HCT116 (cell line): ENCODE measurements at regions not wholly inside any gene's neighbourhood (a gene's known extent, or its start where the extent isn't known, plus 50 kb on each side); places are given as distances from the start of the nearest gene placed in this dataset.

Experiments
- ATAC-seq: fragments of 200-7000 bp; cut with Tn5 transposase; 2 replicates; pipeline ENCODE4 v1.9.1; 2020; ENCODE audit warnings: mild to moderate bottlenecking, moderate library complexity
- BruUV-seq: library from RNA; stranded (reverse); fragments of 400-500 nt; replicated peaks from 2 replicates; lab custom pipeline; 2021; lab: Mats Ljungman, UMichigan
- CTCF ChIA-PET: fragments of 300-600 bp; sonication (Branson Sonifier 250); formaldehyde crosslinking; loops from one replicate; lab custom pipeline; 2021; ENCODE audit warnings: antibody characterized with exemption; lab: Charles Lee
- POLR2A ChIA-PET: fragments of 300-600, 350-600 bp; sonication (Branson Sonifier 250); formaldehyde crosslinking; loops from one replicate; lab custom pipeline; 2021; ENCODE audit warnings: antibody characterized with exemption; lab: Charles Lee
- RAD21 ChIA-PET, 2 experiments: fragments of 300-600 bp; sonication (Branson Sonifier 250); formaldehyde crosslinking; loops; one replicate each; lab custom pipeline; 2023; ENCODE audit warnings: low total read pairs in 2 of 2; ENCODE audit not compliant: uncharacterized antibody in 2 of 2, unreplicated experiment in 2 of 2, low non-redundant PET in 1 of 2; lab: Charles Lee
- DNase-seq: peaks from one replicate; pipeline ENCODE4 v3.0.0-alpha.2; 2010; ENCODE audit warnings: low read depth, low spot score
- H2AFZ ChIP-seq: fragments of 200-600 bp; shearing (Covaris generic), sonication (generic); 2 replicates; pipeline ENCODE4 v1.6.1; 2017; ENCODE audit warnings: low read depth, mixed run types, mixed read lengths, antibody characterized with exemption, low read length; ENCODE audit not compliant: poor library complexity, severe bottlenecking
- H3K27ac ChIP-seq: 2 replicates; pipeline ENCODE4 v1.5.1; 2012; ENCODE audit warnings: low read depth, low read length
- H3K27me3 ChIP-seq: fragments of 200-600 bp; sonication (generic); 2 replicates; pipeline ENCODE4 v1.6.1; 2016; ENCODE audit warnings: mixed run types, low read length, mixed read lengths; ENCODE audit not compliant: insufficient read depth
- H3K36me3 ChIP-seq, 2 experiments: fragments of 200-500 bp in 1 of 2; fragments of 200-600 bp in 1 of 2; sonication (Bioruptor generic) in 1 of 2; sonication (generic) in 1 of 2; 2 replicates each; pipeline versions ENCODE4 v1.5.1 to v1.6.1; 2014 to 2016; ENCODE audit warnings: low read length in 2 of 2, inconsistent platforms in 1 of 2, mixed read lengths in 1 of 2, mixed run types in 1 of 2; ENCODE audit not compliant: insufficient read depth in 2 of 2, control insufficient read depth in 1 of 2
- H3K4me1 ChIP-seq, 2 experiments: fragments of 200-600 bp in 1 of 2; sonication (generic) in 1 of 2; 2 replicates each; pipeline versions ENCODE4 v1.5.1 to v1.6.1; 2012 to 2017; ENCODE audit warnings: low read length in 2 of 2, inconsistent platforms in 1 of 2, mild to moderate bottlenecking in 1 of 2, mixed read lengths in 1 of 2, mixed run types in 1 of 2, moderate library complexity in 1 of 2; ENCODE audit not compliant: insufficient read depth in 2 of 2, control insufficient read depth in 1 of 2
- H3K4me2 ChIP-seq: fragments of 200-600 bp; sonication (generic); 2 replicates; pipeline ENCODE4 v1.6.1; 2017; ENCODE audit warnings: mixed run types, low read length, mixed read lengths
- H3K4me3 ChIP-seq, 2 experiments: fragments of 200-600 bp in 1 of 2; sonication (generic) in 1 of 2; replicated peaks in 1 of 2; 2 replicates each; pipeline ENCODE4 v1.5.1; 2011 to 2016; ENCODE audit warnings: low read length in 2 of 2, control low read depth in 1 of 2, low read depth in 1 of 2, mild to moderate bottlenecking in 1 of 2, mixed read lengths in 1 of 2, mixed run types in 1 of 2
- H3K79me2 ChIP-seq: fragments of 200-600 bp; sonication (generic); 2 replicates; pipeline ENCODE4 v1.6.1; 2017; ENCODE audit warnings: mild to moderate bottlenecking, mixed run types, low read length, moderate library complexity, mixed read lengths; ENCODE audit not compliant: insufficient read depth
- H3K9ac ChIP-seq: fragments of 200-600 bp; sonication (generic); 2 replicates; pipeline ENCODE4 v1.6.1; 2016; ENCODE audit warnings: low read length, mixed read lengths
- H3K9me2 ChIP-seq: fragments of 200-600 bp; sonication (generic), shearing (Covaris generic); 2 replicates; pipeline ENCODE4 v1.6.1; 2017; ENCODE audit warnings: mixed run types, mild to moderate bottlenecking, moderate library complexity; ENCODE audit not compliant: insufficient read depth
- H3K9me3 ChIP-seq, 2 experiments: fragments of 200-500 bp in 1 of 2; fragments of 200-600 bp in 1 of 2; sonication (Bioruptor generic) in 1 of 2; sonication (generic) in 1 of 2; 2 replicates each; pipeline ENCODE4 v1.6.1; 2014 to 2017; ENCODE audit warnings: low read length in 2 of 2, mixed read lengths in 2 of 2, inconsistent platforms in 1 of 2, low read depth in 1 of 2, mild to moderate bottlenecking in 1 of 2, mixed run types in 1 of 2, moderate library complexity in 1 of 2; ENCODE audit not compliant: control insufficient read depth in 1 of 2, insufficient read depth in 1 of 2
- H4K20me1 ChIP-seq: fragments of 200-600 bp; sonication (generic), shearing (Covaris generic); 2 replicates; pipeline ENCODE4 v1.6.1; 2017; ENCODE audit warnings: mixed run types, mild to moderate bottlenecking, moderate library complexity; ENCODE audit not compliant: insufficient read depth
- EGR1 ChIP-seq: IDR thresholded peaks from 2 replicates; pipeline ENCODE4 v1.6.1; 2012; ENCODE audit warnings: low read depth
- POLR2A ChIP-seq: IDR thresholded peaks from 2 replicates; pipeline ENCODE4 v1.7.0; 2011; ENCODE audit warnings: borderline replicate concordance; ENCODE audit not compliant: insufficient read depth, insufficient read length; ENCODE audit errors: extremely low read depth
- SIN3A ChIP-seq: IDR thresholded peaks from 2 replicates; pipeline ENCODE4 v1.6.1; 2012; ENCODE audit warnings: low read depth
- SP1 ChIP-seq: IDR thresholded peaks from 2 replicates; pipeline ENCODE4 v1.6.1; 2012; ENCODE audit warnings: low read depth
- YY1 ChIP-seq: IDR thresholded peaks from 2 replicates; pipeline ENCODE4 v1.6.1; 2011; ENCODE audit warnings: low read length, low read depth, moderate library complexity, mild to moderate bottlenecking; ENCODE audit not compliant: insufficient replicate concordance; ENCODE audit errors: extremely low read depth
- ZFX ChIP-seq: fragments of 450-650 bp; IDR thresholded peaks from 2 replicates; pipeline ENCODE4 v1.6.1; 2017
- intact Hi-C: fragments of 100-400 bp; cut with micrococcal nuclease; formaldehyde crosslinking; loops from 2 replicates; pipeline ENCODE4 v1.10.0; 2022
- TF ChIP-seq, protein P1 (sequence below): IDR thresholded peaks from 2 replicates; pipeline ENCODE4 v1.6.1; 2012
- TF ChIP-seq, protein P2 (sequence below): IDR thresholded peaks from 2 replicates; pipeline ENCODE4 v1.6.1; 2012
- TF ChIP-seq, protein P3 (sequence below): IDR thresholded peaks from 2 replicates; pipeline ENCODE4 v1.6.1; 2012; ENCODE audit warnings: low read depth
- TF ChIP-seq, protein P4 (sequence below), 3 experiments: fragments of 200-600 bp in 1 of 3; sonication (generic) in 1 of 3; IDR thresholded peaks in 2 of 3; conservative IDR thresholded peaks in 1 of 3; 2 replicates each; pipeline ENCODE4 v1.5.1; 2012 to 2017; ENCODE audit warnings: low read depth in 2 of 3, low read length in 2 of 3, antibody characterized with exemption in 1 of 3, borderline replicate concordance in 1 of 3, control low read depth in 1 of 3, mild to moderate bottlenecking in 1 of 3, mixed read lengths in 1 of 3, mixed run types in 1 of 3, moderate library complexity in 1 of 3; ENCODE audit not compliant: insufficient read depth in 1 of 3

DNA sequence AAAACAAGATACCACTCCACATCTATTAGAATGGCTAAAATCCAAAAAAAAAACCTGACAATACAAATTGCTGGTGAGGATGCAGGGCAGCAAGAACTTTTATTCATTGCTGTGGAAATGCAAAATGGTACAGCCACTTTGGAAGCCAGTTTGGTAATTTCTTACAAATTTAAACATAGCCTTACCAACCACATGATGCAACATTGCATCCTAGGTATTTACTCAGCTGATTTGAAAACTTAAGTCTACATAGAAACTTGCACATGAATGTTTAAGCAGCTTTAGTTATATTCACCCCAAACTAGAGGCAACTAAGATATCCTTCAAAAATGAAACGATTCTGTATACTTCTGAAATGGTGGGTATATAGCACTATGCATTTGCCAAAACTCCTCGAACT lies 178.8 kb upstream of the PDE4B start:
- no peak overlapping the region for H3K4me2 ChIP-seq
- no peaks in the 10 kb centered on the region for H3K9me2 ChIP-seq
- no peaks in the 10 kb centered on the region for H3K9me3 ChIP-seq
- no peak overlapping the region for H3K27ac ChIP-seq
- H3K36me3 ChIP-seq = no peaks in the 10 kb centered on the region
- ATAC-seq = no peak
- RAD21 ChIA-PET = no interaction called here
- H3K27me3 ChIP-seq = no peaks in the 10 kb centered on the region
- intact Hi-C loops = no loop called here
- no peak overlapping the region for H3K4me3 ChIP-seq
- no peak for DNase-seq
- no peaks in the 10 kb centered on the region for H3K4me1 ChIP-seq
- no peak for TF ChIP-seq YY1
- TF ChIP-seq EGR1 = no peak
- TF ChIP-seq SP1 = no peak
- TF ChIP-seq, protein P1, sequence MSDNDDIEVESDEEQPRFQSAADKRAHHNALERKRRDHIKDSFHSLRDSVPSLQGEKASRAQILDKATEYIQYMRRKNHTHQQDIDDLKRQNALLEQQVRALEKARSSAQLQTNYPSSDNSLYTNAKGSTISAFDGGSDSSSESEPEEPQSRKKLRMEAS = no peak
- TF ChIP-seq SIN3A = no peak
- no peak for TF ChIP-seq POLR2A
- TF ChIP-seq, protein P2, sequence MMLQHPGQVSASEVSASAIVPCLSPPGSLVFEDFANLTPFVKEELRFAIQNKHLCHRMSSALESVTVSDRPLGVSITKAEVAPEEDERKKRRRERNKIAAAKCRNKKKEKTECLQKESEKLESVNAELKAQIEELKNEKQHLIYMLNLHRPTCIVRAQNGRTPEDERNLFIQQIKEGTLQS = no peak
- no peak for TF ChIP-seq ZFX
- H3K9ac ChIP-seq = no peak overlapping the region
- POLR2A ChIA-PET = interaction anchor here (0.6 kb wide), 1 partner anchor 9 kb away, joined by 3 read pairs; no protein-coding TSS in a partner anchor
- no peak overlapping the region for H2AFZ ChIP-seq
- CTCF ChIA-PET = no interaction called here
- H4K20me1 ChIP-seq = no peaks in the 10 kb centered on the region
- H3K79me2 ChIP-seq = no peaks in the 10 kb centered on the region
- BruUV-seq = no TSS peak

DNA sequence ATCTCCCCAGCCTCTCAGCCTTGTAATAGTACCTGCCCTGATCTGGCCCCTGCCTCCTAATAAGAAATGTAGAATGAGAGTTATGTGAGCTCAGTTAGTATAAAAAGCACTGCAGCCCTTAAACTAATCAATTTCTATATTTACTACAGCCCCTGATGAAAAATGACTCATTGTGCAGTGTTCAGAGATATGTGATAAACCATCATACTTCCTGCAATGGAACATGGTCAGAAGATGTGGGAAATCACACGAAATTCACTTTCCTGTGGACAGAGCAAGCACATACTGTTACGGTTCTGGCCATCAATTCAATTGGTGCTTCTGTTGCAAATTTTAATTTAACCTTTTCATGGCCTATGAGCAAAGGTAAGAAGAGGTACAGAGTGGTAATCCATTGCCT lies 176.8 kb upstream of the PDE4B start:
- no peaks in the 10 kb centered on the region for H3K27me3 ChIP-seq
- H3K4me1 ChIP-seq = no peaks in the 10 kb centered on the region
- H2AFZ ChIP-seq = no peak overlapping the region
- DNase-seq (no peak), ATAC-seq (no peak)
- no TSS peak for BruUV-seq
- ChIA-PET CTCF (no interaction called here), POLR2A (no interaction called here), RAD21 (no interaction called here)
- H3K27ac ChIP-seq = no peak overlapping the region
- intact Hi-C loops = no loop called here
- no peak overlapping the region for H3K4me3 ChIP-seq
- no peaks in the 10 kb centered on the region for H3K79me2 ChIP-seq
- H3K4me2 ChIP-seq = no peak overlapping the region
- no peaks in the 10 kb centered on the region for H3K36me3 ChIP-seq
- no peaks in the 10 kb centered on the region for H4K20me1 ChIP-seq
- no peaks in the 10 kb centered on the region for H3K9me3 ChIP-seq
- no peaks in the 10 kb centered on the region for H3K9me2 ChIP-seq
- no peak overlapping the region for H3K9ac ChIP-seq
- TF ChIP-seq, protein P3, sequence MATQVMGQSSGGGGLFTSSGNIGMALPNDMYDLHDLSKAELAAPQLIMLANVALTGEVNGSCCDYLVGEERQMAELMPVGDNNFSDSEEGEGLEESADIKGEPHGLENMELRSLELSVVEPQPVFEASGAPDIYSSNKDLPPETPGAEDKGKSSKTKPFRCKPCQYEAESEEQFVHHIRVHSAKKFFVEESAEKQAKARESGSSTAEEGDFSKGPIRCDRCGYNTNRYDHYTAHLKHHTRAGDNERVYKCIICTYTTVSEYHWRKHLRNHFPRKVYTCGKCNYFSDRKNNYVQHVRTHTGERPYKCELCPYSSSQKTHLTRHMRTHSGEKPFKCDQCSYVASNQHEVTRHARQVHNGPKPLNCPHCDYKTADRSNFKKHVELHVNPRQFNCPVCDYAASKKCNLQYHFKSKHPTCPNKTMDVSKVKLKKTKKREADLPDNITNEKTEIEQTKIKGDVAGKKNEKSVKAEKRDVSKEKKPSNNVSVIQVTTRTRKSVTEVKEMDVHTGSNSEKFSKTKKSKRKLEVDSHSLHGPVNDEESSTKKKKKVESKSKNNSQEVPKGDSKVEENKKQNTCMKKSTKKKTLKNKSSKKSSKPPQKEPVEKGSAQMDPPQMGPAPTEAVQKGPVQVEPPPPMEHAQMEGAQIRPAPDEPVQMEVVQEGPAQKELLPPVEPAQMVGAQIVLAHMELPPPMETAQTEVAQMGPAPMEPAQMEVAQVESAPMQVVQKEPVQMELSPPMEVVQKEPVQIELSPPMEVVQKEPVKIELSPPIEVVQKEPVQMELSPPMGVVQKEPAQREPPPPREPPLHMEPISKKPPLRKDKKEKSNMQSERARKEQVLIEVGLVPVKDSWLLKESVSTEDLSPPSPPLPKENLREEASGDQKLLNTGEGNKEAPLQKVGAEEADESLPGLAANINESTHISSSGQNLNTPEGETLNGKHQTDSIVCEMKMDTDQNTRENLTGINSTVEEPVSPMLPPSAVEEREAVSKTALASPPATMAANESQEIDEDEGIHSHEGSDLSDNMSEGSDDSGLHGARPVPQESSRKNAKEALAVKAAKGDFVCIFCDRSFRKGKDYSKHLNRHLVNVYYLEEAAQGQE = no peak
- TF ChIP-seq ZFX = no peak
- TF ChIP-seq, protein P4, sequence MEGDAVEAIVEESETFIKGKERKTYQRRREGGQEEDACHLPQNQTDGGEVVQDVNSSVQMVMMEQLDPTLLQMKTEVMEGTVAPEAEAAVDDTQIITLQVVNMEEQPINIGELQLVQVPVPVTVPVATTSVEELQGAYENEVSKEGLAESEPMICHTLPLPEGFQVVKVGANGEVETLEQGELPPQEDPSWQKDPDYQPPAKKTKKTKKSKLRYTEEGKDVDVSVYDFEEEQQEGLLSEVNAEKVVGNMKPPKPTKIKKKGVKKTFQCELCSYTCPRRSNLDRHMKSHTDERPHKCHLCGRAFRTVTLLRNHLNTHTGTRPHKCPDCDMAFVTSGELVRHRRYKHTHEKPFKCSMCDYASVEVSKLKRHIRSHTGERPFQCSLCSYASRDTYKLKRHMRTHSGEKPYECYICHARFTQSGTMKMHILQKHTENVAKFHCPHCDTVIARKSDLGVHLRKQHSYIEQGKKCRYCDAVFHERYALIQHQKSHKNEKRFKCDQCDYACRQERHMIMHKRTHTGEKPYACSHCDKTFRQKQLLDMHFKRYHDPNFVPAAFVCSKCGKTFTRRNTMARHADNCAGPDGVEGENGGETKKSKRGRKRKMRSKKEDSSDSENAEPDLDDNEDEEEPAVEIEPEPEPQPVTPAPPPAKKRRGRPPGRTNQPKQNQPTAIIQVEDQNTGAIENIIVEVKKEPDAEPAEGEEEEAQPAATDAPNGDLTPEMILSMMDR (IDR thresholded peaks at IDR 0.05 in 2 of 3, conservative IDR thresholded peaks at IDR 0.05 in 1 of 3; ENCODE audit: borderline replicate concordance in 1 of 3, insufficient read depth in 1 of 3, low read depth in 2 of 3, low read length in 2 of 3) = no peak
